AG09309 (cell line): ENCODE measurements at regions not wholly inside any gene's neighbourhood (a gene's known extent, or its start where the extent isn't known, plus 50 kb on each side); places are given as distances from the start of the nearest gene placed in this dataset.

Experiments
- DNase-seq: peaks from one replicate; pipeline ENCODE4 v3.0.0-alpha.2; 2010; ENCODE audit warnings: low read depth
- H3K4me3 ChIP-seq: 2 replicates; pipeline ENCODE4 v1.5.1; 2011; ENCODE audit warnings: mild to moderate bottlenecking, low read depth, low read length, moderate library complexity; ENCODE audit not compliant: control insufficient read depth
- CTCF ChIP-seq: IDR thresholded peaks from 2 replicates; pipeline ENCODE4 v1.5.1; 2011; ENCODE audit warnings: mild to moderate bottlenecking, low read depth, low read length, inconsistent platforms; ENCODE audit not compliant: insufficient read depth, control insufficient read depth; ENCODE audit errors: missing control alignments

- DNase-seq, result no peak
- H3K4me3 ChIP-seq, result no peak overlapping the region
- TF ChIP-seq CTCF, result no peak
Observed at GRCh38 chr17:71107136-71107535, 937.8 kb downstream of the KCNJ2 start.

- DNase-seq, result no peak
- H3K4me3 ChIP-seq, result no peak overlapping the region
- no peak for TF ChIP-seq CTCF
Observed at GRCh38 chr17:71109697-71110096, 940.4 kb downstream of the KCNJ2 start.

- no peak for TF ChIP-seq CTCF
- DNase-seq, result no peak
- H3K4me3 ChIP-seq, result no peak overlapping the region
Observed at GRCh38 chr17:71110326-71110725, 941.0 kb downstream of the KCNJ2 start.

- no peak overlapping the region for H3K4me3 ChIP-seq
- TF ChIP-seq CTCF, result no peak
- DNase-seq, result no peak
Observed at GRCh38 chr17:71111460-71111859, 942.1 kb downstream of the KCNJ2 start.

GRCh38 chr17:71111934-71112333, 942.6 kb downstream of the KCNJ2 start:
- TF ChIP-seq CTCF, result no peak
- H3K4me3 ChIP-seq, result no peak overlapping the region
- no peak for DNase-seq

GRCh38 chr17:71113347-71113746, 944.0 kb downstream of the KCNJ2 start:
- DNase-seq, result no peak
- TF ChIP-seq CTCF, result no peak
- H3K4me3 ChIP-seq, result no peak overlapping the region
